Neural progenitor cell (in vitro differentiated cells): ENCODE measurements at regions not wholly inside any gene's neighbourhood (a gene's known extent, or its start where the extent isn't known, plus 50 kb on each side); places are given as distances from the start of the nearest gene placed in this dataset.

Source experiments
- CTCF ChIP-seq: fragments of 200-600 bp; sonication (generic); IDR thresholded peaks from 2 replicates; pipeline ENCODE4 v1.5.1; 2017; ENCODE audit warnings: antibody characterized with exemption, mild to moderate bottlenecking
- EZH2phosphoT487 ChIP-seq: fragments of 200-600 bp; sonication (generic); IDR thresholded peaks from 2 replicates; pipeline ENCODE4 v1.6.1; 2017; ENCODE audit warnings: antibody characterized with exemption

GRCh38 chr2:192783643-192784042, 588.9 kb upstream of the TMEFF2 start:
- TF ChIP-seq CTCF (no peak), EZH2phosphoT487 (no peak)
